ENCODE measurements at regions not wholly inside any gene's neighbourhood (a gene's known extent, or its start where the extent isn't known, plus 50 kb on each side); places are given as distances from the start of the nearest gene placed in this dataset.
"Not testable (repeated sequence)": the region's sequence is repeated elsewhere in the genome, so short reads cannot be mapped to it uniquely, and the experiment has no call there.

- not testable (repeated sequence) for TF ChIP-seq CTCF, POLR2A (IDR thresholded peaks at IDR 0.05)
Measured at GRCh38 chr3:135604512-135604911, 361.0 kb upstream of the PPP2R3A start.
